IMR-90 (cell line): ENCODE measurements at regions not wholly inside any gene's neighbourhood (a gene's known extent, or its start where the extent isn't known, plus 50 kb on each side); places are given as distances from the start of the nearest gene placed in this dataset.

Experiments used
- ATAC-seq: fragments of 200-7000 bp; cut with Tn5 transposase; 2 replicates; pipeline ENCODE4 v1.9.1; 2020; ENCODE audit warnings: low read depth, mild to moderate bottlenecking, moderate library complexity
- BruUV-seq: library from RNA; stranded (reverse); fragments of 400-500 nt; replicated peaks from 2 replicates; lab custom pipeline; 2021; lab: Mats Ljungman, UMichigan
- CTCF ChIA-PET: fragments of 300-600 bp; formaldehyde crosslinking; extraction: SDS; loops from one replicate; lab custom pipeline; 2021; ENCODE audit warnings: antibody characterized with exemption; lab: Yijun Ruan, JAX
- POLR2A ChIA-PET: fragments of 300-600 bp; sonication (Branson Sonifier 250); formaldehyde crosslinking; loops from one replicate; lab custom pipeline; 2022; ENCODE audit warnings: antibody characterized with exemption; ENCODE audit not compliant: unreplicated experiment; lab: Charles Lee
- DNase-seq: peaks from one replicate; pipeline ENCODE4 v3.0.0; 2013
- H2AFZ ChIP-seq: replicated peaks from 2 replicates; pipeline ENCODE3; 2013; ENCODE audit warnings: low read length, mild to moderate bottlenecking; ENCODE audit not compliant: poor library complexity
- H2AK5ac ChIP-seq: 2 replicates; pipeline ENCODE4 v1.6.1; 2013; ENCODE audit warnings: low read depth, low read length, inconsistent platforms
- H2AK9ac ChIP-seq: replicated peaks from 2 replicates; pipeline ENCODE3; 2013; ENCODE audit warnings: mild to moderate bottlenecking, low read depth, low read length, moderate library complexity; ENCODE audit not compliant: poor library complexity
- H2BK120ac ChIP-seq: 2 replicates; pipeline ENCODE4 v1.6.1; 2013; ENCODE audit warnings: low read depth, low read length, inconsistent platforms
- H2BK15ac ChIP-seq: 3 replicates; pipeline ENCODE4 v1.6.1; 2013; ENCODE audit warnings: low read depth, low read length, inconsistent platforms
- H2BK20ac ChIP-seq: 2 replicates; pipeline ENCODE4 v1.6.1; 2013; ENCODE audit warnings: low read depth, mild to moderate bottlenecking, inconsistent platforms, low read length, moderate library complexity
- H2BK5ac ChIP-seq: 2 replicates; pipeline ENCODE4 v1.6.1; 2013; ENCODE audit warnings: mild to moderate bottlenecking, low read depth, low read length, inconsistent platforms; ENCODE audit not compliant: poor library complexity, severe bottlenecking
- H3K14ac ChIP-seq: replicated peaks from 2 replicates; pipeline ENCODE4 v1.6.1; 2013; ENCODE audit warnings: low read depth, low read length, inconsistent platforms
- H3K18ac ChIP-seq: 2 replicates; pipeline ENCODE4 v1.6.1; 2013; ENCODE audit warnings: low read depth, low read length, control low read depth
- H3K23ac ChIP-seq: 2 replicates; pipeline ENCODE4 v1.6.1; 2013; ENCODE audit warnings: low read depth, low read length, inconsistent platforms
- H3K27ac ChIP-seq: 2 replicates; pipeline ENCODE4 v1.5.1; 2013; ENCODE audit warnings: mild to moderate bottlenecking, control low read depth, low read length; ENCODE audit not compliant: insufficient read depth
- H3K27me3 ChIP-seq: 2 replicates; pipeline ENCODE4 v1.6.1; 2013; ENCODE audit warnings: low read length; ENCODE audit not compliant: control insufficient read depth, insufficient read depth
- H3K36me3 ChIP-seq: 2 replicates; pipeline ENCODE4 v1.6.1; 2013; ENCODE audit warnings: low read length, mixed read lengths; ENCODE audit not compliant: control insufficient read depth, insufficient read depth
- H3K4ac ChIP-seq: 2 replicates; pipeline ENCODE4 v1.6.1; 2013; ENCODE audit warnings: low read depth, low read length, inconsistent platforms
- H3K4me1 ChIP-seq: 2 replicates; pipeline ENCODE4 v1.6.1; 2013; ENCODE audit warnings: low read length, mixed read lengths; ENCODE audit not compliant: control insufficient read depth, insufficient read depth
- H3K4me2 ChIP-seq: 2 replicates; pipeline ENCODE4 v1.6.1; 2013; ENCODE audit warnings: low read depth, mild to moderate bottlenecking, control low read depth, low read length, moderate library complexity
- H3K4me3 ChIP-seq: 2 replicates; pipeline ENCODE4 v1.5.1; 2013; ENCODE audit warnings: low read depth, mild to moderate bottlenecking, control low read depth, low read length, moderate library complexity; ENCODE audit not compliant: insufficient read depth
- H3K56ac ChIP-seq: 2 replicates; pipeline ENCODE4 v1.6.1; 2013; ENCODE audit warnings: low read length, inconsistent platforms; ENCODE audit not compliant: insufficient read depth; ENCODE audit errors: extremely low read depth
- H3K79me1 ChIP-seq, 2 experiments: 2 replicates each; pipeline ENCODE4 v1.6.1; 2013; ENCODE audit warnings: low read length in 2 of 2, inconsistent platforms in 1 of 2, low read depth in 1 of 2
- H3K9ac ChIP-seq: 2 replicates; pipeline ENCODE4 v1.6.1; 2013; ENCODE audit warnings: low read depth, low read length, control low read depth
- H3K9me1 ChIP-seq: 2 replicates; pipeline ENCODE4 v1.6.1; 2013; ENCODE audit warnings: low read length, inconsistent platforms; ENCODE audit not compliant: insufficient read depth
- H3K9me3 ChIP-seq: 2 replicates; pipeline ENCODE4 v1.6.1; 2013; ENCODE audit warnings: low read length; ENCODE audit not compliant: control insufficient read depth, insufficient read depth
- H4K20me1 ChIP-seq: 2 replicates; pipeline ENCODE4 v1.6.1; 2013; ENCODE audit warnings: low read length, inconsistent platforms; ENCODE audit not compliant: insufficient read depth
- H4K5ac ChIP-seq: 2 replicates; pipeline ENCODE4 v1.6.1; 2013; ENCODE audit warnings: mild to moderate bottlenecking, low read depth, low read length, control low read depth
- H4K8ac ChIP-seq, 2 experiments: 2 replicates each; pipeline ENCODE4 v1.6.1; 2013; ENCODE audit warnings: low read depth in 2 of 2, low read length in 2 of 2, control low read depth in 1 of 2, inconsistent platforms in 1 of 2
- H4K91ac ChIP-seq: 2 replicates; pipeline ENCODE4 v1.6.1; 2013; ENCODE audit warnings: low read depth, low read length, inconsistent platforms; ENCODE audit not compliant: insufficient read depth
- CEBPB ChIP-seq: IDR thresholded peaks from 2 replicates; pipeline ENCODE4 v1.6.1; 2012; ENCODE audit warnings: low read depth, low read length, improper control_type of control experiment
- MAFK ChIP-seq: IDR thresholded peaks from 2 replicates; pipeline ENCODE4 v1.6.1; 2012; ENCODE audit warnings: low read depth, low read length, improper control_type of control experiment
- RAD21 ChIP-seq: IDR thresholded peaks from 2 replicates; pipeline ENCODE4 v1.6.1; 2012; ENCODE audit warnings: low read length, improper control_type of control experiment
- SMC3 ChIP-seq: fragments of 150-350 bp; IDR thresholded peaks from 2 replicates; pipeline ENCODE4 v1.6.1; 2016; ENCODE audit warnings: low read depth, mild to moderate bottlenecking, antibody characterized with exemption, low read length, moderate library complexity
- WGBS, 2 experiments: methylation state at CpG; one replicate each; pipeline versions ENCODE4 v1.1.5 to v1.1.7; 2013; ENCODE audit warnings: missing lambda C conversion rate in 2 of 2; ENCODE audit not compliant: insufficient read length in 1 of 2; ENCODE audit errors: extremely low coverage in 2 of 2; 5-methylcytosine and 5-hydroxymethylcytosine counted together
- dilution Hi-C: fragments of 300-500 bp; cut with HindIII; formaldehyde crosslinking; loops from one replicate; pipeline ENCODE4 v1.14.3; 2018; ENCODE audit warnings: low sequenced_read_pairs; ENCODE audit not compliant: unreplicated experiment
- in situ Hi-C: fragments of 300-500 bp; cut with MboI; formaldehyde crosslinking; loops from 3 replicates; pipeline ENCODE4 v1.14.3; 2019; ENCODE audit warnings: low sequenced_read_pairs, inconsistent platforms, mixed read lengths
- intact Hi-C: fragments of 100-400 bp; cut with micrococcal nuclease; formaldehyde crosslinking; loops from 2 replicates; pipeline ENCODE4 v1.10.0; 2022

- ChIA-PET CTCF (no interaction called here), POLR2A (no interaction called here)
- no peak overlapping the region for H3K18ac ChIP-seq
- no peak overlapping the region for H4K91ac ChIP-seq
- no peaks in the 10 kb centered on the region for H3K27me3 ChIP-seq
- dilution Hi-C loops, result no loop called here
- BruUV-seq, result no TSS peak
- DNase-seq, result no peak
- H4K5ac ChIP-seq, result no peak overlapping the region
- no peak overlapping the region for H2AK5ac ChIP-seq
- ATAC-seq, result no peak
- no peak overlapping the region for H2BK15ac ChIP-seq
- no peak overlapping the region for H2BK20ac ChIP-seq
- no peak overlapping the region for H3K4ac ChIP-seq
- H3K23ac ChIP-seq, result no peak overlapping the region
- H2BK5ac ChIP-seq, result no peak overlapping the region
- no peaks in the 10 kb centered on the region for H3K9me1 ChIP-seq
- intact Hi-C loops, result no loop called here
- no CpG with 5 or more reads among the region's 1 CpG for WGBS, 2 experiments
- no peak overlapping the region for H3K9ac ChIP-seq
- no peak overlapping the region for H3K4me2 ChIP-seq
- H2AFZ ChIP-seq, result no peak overlapping the region
- H3K14ac ChIP-seq, result no peak overlapping the region
- in situ Hi-C loops, result no loop called here
- peaks cover 5% of the 10 kb centered on the region; the same call in 1 of the 2 replicates for H3K9me3 ChIP-seq
- no peak overlapping the region for H2AK9ac ChIP-seq
- no peaks in the 10 kb centered on the region for H4K20me1 ChIP-seq
- H3K79me1 ChIP-seq, result no peaks in the 10 kb centered on the region
- TF ChIP-seq SMC3, result no peak
- TF ChIP-seq RAD21, result no peak
- no peak for TF ChIP-seq CEBPB
- no peak for TF ChIP-seq MAFK
- H3K4me1 ChIP-seq, result no peaks in the 10 kb centered on the region
- no peaks in the 10 kb centered on the region for H3K36me3 ChIP-seq
- no peak overlapping the region for H3K27ac ChIP-seq
- no peak overlapping the region for H3K4me3 ChIP-seq
- no peak overlapping the region for H3K56ac ChIP-seq
- H4K8ac ChIP-seq, result no peak overlapping the region
- H2BK120ac ChIP-seq, result no peak overlapping the region
Measured at GRCh38 chr5:23035555-23036090, 182.5 kb upstream of the CDH12 start.
